SK-N-MC (cell line): ENCODE measurements at regions not wholly inside any gene's neighbourhood (a gene's known extent, or its start where the extent isn't known, plus 50 kb on each side); places are given as distances from the start of the nearest gene placed in this dataset.

Experiments used
- EZH2 ChIP-seq: fragments of 200-600 bp; sonication (generic); IDR thresholded peaks from one replicate; pipeline ENCODE4 v1.6.1; 2017; ENCODE audit warnings: antibody characterized with exemption
- FOXP2 ChIP-seq: optimal IDR thresholded peaks from 2 replicates; pipeline ENCODE3; 2011; ENCODE audit warnings: mild to moderate bottlenecking, moderate library complexity; ENCODE audit not compliant: insufficient read depth; ENCODE audit errors: extremely low read length, control extremely low read depth
- POLR2AphosphoS5 ChIP-seq: IDR thresholded peaks from 2 replicates; pipeline ENCODE4 v1.6.1; 2012; ENCODE audit warnings: mild to moderate bottlenecking, low read depth, low read length, borderline replicate concordance

DNA sequence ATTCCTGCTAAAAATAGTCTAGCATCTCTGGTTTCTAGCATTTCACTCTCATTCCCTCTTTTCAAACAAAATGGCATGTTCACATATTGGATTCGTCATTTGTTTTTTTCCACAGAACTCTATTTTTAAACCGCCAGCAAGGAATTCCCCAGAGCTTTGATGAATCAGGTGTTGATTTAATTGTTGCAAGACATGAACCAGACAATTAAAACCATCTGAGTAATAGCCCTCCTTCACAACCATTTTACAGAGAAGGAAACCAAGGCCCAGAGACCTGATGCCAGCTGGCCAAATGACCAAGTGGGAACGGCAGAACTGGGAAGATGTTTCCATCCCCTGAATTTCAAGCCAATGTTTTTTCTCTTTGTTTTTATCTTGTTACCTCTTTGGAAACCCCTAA lies 167.0 kb downstream of the CAAP1 start:
- TF ChIP-seq EZH2 (no peak), POLR2AphosphoS5 (no peak), FOXP2 (no peak)
